ENCODE measurements at regions not wholly inside any gene's neighbourhood (a gene's known extent, or its start where the extent isn't known, plus 50 kb on each side); places are given as distances from the start of the nearest gene placed in this dataset.

DNA sequence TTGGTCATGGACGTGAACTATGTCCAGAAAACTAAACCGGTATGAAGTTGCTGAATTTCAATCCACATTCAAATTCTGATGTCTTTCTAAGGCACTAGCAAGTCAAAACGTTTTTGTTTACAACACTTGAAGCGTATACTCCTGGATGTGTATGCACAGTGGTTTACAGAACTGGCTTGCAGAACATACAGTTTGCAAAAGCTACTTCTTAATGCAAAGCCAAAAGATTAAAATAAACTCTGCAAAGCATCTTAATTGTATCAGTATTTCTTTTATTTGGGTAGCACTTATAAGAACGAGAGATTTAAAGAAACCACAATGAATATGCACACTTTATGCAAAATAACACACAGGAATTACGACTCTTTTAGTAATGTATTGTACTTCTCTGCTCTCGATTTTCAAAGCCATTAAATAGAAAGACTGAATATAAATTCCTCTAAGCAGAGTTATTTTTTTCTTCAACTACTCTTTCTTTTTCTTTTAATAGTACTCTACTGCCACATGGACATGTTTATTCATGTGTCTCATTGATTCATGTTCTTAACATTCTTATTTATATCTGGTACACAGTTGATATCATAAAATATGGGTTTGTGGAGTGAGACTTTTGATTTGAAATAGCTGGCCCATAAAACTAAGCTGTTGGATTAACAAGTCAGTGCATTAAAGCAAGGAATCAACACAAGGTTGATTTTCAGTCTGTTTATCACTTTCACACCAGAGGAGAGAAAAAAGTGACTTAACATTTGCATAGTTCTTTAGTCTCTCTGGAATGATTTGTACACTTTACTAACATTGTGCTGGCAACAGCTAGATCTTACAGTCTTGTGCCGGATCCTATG, 189.4 kb upstream of the STEAP4 start:
- no peak for DNase-seq

DNA sequence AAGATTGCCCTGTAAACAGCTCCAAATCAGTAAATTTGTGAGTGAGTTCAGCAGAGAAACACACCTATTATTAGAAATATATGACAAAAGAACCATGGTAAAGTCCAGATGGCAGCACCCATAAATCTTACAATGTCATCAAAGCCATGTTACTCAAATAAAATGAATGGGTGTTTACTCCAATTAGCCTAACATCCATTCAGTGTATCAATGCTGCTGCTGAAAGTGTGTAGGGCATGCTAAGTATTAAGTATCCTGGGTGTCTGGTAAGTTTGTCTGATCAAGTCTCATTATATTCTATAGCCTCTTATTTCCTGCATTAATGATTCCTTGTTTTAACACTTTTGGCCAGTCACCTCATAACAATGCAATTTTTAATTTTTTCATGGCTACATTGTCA, 185.5 kb upstream of the STEAP4 start:
- no peak for DNase-seq

DNA sequence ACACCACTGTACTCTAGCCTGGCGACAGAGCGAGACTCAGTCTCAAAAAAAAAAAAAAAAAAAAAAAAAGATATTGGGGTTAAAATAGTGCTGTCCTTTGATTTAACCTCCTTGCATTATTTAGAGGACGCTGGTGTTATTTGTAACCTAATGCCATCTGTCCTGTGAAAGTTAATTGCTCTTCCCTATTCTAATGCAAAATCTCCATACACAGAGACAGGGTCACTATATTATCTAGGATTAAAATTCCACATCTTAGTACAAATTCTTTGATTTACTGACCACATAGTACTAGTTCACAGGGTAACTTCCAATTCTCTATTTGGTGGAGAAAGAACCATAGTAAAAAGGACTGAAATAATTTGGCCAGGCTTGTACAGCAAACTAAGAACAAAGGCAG, 184.2 kb upstream of the STEAP4 start:
- no peak for DNase-seq

DNA sequence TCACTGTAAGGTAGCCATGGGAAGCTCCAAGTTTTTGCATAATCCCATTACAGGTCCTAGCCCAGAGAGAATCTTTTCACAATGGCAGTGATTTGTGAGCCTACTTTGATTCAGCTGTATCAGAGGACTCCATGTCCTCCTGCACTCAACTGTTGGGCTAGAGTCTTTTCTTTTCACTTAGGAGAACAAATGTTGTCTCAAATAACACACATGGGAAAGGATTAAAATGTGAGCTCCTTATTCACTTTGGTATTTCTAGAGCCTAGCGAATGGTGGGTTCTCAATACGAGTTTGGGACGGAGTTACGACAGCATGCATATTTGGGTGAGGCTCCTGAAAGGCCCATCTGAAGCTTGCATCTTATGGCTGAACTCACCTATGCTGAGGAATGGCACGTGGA, 183.5 kb upstream of the STEAP4 start:
- no peak for DNase-seq

DNA sequence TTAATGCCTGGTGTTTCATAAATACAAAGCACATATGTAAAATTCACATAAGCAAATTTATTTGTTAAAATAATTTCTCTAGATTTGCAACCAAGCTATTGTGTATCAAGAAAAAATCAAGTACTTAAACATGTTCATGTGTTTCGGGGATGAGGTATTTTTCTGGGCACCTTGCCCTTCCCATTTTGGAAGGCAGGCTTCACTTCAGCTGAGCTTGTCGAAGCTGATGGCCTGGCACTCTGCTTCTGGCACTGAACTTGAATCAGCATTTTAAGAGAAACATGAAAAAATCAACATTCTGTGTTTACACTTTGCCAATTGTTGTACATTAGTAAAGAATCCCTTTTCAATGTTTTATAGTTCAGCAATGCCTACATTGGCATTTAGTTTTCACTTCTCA, 179.1 kb upstream of the STEAP4 start:
- no peak for DNase-seq

DNA sequence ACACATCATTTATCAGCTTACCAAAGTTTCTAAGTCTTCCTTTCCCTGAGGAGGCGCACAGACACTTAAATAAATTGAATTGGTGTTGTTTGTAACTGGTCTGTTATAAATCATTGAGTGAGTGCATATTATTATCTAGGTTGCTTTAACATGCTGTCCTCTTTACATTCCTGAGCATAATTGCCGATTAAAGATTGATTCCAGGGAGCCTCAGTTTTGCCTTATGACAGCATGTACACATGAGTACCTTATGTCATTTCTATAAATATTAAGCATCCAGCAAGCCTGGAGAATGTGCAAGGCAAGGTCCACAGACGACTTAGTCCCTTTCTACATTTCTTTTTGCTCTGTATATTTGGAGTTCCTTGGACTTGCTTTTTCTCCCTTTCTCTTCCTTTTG, 177.9 kb upstream of the STEAP4 start:
- no peak for DNase-seq

DNA sequence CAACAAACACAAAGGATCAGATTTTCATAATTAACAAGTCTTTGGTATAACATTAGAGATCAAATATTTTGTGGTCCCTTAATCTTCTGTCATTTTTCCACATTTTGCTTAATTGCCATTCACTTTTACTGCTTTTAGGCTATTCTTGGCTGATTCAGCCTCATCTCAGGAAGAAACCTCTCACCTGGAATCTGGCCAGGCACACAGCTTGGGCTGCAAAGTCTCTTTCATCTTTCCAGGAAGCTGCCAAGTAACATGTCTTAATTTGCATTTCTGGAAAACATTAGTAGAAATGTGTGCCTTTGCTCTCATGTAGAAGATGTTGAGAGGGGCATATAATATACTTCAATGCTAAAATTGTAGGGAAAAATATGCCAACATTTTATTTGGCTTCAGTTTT, 174.2 kb upstream of the STEAP4 start:
- DNase-seq, result no peak

DNA sequence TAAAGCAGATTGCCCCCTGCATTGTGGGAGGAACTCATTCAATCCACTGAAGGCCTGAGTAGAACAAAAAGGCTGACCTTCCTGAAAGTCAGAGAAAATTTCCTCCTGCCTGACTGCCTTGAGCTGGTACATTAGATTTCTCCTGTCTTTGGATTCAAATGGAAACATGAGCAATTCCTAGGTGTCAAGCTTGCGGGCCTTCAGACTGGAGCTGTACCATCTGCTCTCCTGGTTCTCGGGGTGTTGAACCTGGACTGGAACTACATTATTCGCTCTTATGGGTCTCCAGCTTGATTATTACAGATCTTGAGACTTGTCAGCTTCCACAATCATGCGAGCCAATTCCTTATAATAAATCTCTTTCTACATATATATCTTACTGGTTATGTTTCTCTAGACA, 173.6 kb upstream of the STEAP4 start:
- no peak for DNase-seq

DNA sequence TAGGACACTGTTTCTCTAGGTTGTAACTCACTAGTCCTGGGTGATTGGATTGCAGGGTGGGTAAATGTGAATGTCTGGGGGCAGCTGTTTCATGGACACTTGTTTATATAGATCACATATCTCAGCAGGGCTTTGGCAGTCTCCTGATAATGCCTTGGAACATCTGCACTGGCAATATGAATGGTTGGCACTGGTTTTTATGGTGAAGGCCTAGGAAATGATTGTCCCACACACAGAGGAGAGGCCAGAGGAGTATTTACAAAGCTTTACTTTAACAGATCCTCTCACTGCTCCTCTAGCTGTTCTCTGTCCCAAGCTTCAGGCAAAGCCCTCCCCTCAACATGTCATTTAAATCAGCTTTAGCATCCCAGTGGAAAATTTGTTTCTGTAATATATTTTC, 171.3 kb upstream of the STEAP4 start:
- DNase-seq, result no peak

DNA sequence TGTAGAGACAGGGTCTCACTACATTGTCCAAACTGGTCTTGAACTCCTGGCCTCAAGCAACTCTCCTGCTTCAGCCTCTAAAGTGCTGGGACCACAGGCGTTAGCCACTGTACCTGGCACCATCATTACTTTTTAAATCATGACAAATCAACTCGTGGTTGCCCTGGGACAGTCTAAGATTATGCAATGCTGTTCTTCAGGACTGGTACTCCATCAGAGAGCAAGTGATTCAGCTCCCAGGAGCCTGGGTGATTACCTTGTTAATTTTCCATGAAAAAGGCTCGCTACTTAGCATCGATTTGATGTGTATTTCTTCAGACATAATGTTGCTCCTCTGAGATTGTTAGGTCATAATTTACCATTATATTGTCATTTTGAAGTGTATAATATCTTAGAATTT, 158.9 kb upstream of the STEAP4 start:
- no peak for DNase-seq

DNA sequence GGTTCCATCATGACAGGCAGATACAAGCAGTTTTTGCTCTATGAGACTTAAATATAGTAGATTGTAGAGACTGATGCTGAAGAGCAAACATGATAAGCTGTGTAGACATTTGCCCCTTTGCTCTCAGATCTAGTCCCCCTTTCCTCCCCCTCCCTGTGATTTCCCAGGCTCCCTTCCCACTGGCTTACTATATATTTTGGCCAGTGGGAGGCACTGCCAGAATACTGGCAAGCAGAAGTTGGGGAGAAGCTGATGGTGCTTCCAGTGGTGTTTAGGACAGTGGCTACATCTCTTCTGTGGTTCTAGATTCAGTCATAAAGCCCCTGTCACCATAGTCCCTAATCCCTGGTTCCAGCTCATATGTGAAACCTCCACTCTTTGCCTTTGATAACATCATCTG, 156.1 kb upstream of the STEAP4 start:
- DNase-seq, result no peak

DNA sequence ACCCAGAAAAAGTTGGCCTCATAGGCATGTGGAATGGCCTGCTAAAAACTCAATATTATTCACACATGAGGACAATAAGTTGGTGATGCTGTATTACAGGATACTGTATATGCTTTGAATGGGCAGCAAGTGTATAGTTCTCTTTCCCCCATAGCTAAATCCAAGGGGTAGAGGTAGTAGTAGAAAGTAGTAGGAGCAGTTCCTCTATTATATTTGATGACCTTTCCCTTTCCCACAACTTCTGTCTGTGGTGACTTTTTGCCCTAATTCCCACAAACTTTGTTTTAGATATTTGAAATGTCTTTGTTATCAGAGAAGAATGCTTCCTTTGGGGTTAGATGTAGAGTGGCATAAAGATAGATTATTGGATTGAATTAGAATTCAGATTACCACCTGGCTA, 154.0 kb upstream of the STEAP4 start:
- DNase-seq, result no peak

DNA sequence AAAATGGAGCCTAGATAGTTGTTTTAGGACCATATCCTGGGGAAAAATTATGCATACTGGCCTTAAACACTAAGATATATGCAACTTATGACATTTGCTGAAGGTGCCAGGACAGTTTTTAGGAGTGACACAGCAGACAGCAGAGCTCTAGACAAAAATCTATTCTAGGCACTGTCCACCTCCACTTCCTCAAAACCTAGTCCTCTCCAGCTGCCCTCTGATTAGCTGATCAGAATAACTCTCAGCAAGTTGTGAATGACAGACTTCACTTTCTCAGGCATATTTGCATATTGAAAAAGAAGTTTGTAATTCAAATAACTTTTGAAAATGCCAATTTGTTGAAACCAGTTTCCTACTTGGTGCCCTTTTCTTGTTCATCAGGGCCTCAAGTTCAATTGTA, 152.3 kb upstream of the STEAP4 start:
- no peak for DNase-seq

DNA sequence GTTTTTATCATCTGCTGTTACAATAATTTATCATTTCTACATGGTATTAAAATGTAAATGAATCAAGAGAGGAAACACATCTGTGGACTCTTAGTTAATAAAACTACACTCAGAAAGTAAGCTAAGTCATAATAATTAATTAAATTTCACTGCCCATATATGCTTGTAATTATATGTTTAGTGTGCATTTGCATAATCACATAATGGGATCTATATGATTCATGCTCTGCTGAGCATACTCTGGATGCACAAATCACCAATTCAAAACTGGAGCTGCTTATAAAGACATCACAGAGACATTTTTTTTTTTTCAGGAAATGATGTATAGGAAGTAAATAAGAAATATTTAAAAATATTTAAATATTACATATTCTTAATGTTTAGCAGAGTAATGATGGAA, 151.6 kb upstream of the STEAP4 start:
- DNase-seq, result no peak

DNA sequence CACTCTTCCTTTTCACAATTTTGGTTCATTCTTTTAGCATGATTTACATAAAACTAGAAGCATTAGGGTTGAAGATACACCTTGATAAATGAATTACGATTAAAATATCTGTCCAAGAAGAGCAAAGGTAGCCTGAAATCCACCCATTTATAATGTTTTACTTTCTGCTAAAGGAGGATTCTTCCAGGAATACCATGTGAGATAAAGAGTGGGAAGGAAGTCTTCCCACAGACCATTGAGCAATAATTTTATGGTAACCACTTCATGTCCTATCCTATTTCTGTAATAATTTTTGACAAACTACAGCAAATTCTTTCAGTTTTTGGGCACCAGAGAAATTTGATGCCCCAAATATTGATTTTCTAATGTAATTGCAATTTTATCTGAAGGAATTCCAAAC, 150.6 kb upstream of the STEAP4 start:
- no peak for DNase-seq

DNA sequence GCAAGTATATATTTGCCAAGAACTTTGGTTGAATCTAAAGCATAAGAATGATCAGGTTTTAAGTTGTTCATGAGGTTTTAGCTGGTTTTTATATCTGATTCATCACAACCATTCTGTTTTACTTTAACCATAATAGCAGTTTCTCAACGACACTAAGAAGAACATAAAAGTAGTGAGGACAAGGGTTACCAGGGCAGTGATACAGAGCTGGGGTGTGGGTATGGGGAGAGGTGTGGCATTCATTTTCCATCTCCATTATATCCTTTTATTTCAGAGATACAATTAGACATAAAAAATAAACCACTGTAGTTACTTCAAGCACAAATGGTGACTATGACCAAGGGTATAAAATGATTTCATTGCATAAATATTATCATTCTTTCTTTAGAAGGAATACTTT, 149.8 kb upstream of the STEAP4 start:
- no peak for DNase-seq

DNA sequence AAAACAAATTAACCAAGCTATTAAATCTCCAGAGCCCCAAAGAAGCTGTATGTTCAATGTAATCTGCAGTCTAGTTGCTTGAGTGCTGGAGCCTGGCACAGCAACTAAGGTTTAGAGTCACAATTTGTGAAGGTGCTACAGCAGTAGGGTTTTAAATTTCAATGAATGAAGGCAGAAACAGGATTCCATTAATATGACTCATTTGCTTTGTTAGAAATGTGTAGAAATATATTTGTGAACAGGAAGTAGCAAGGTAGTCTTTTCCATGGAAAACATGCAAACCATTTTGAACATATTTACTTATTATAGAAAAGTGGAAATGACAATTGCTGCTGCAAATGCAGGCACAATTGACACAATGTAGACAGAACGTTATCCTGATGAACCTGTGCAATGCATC, 149.0 kb upstream of the STEAP4 start:
- DNase-seq, result no peak

DNA sequence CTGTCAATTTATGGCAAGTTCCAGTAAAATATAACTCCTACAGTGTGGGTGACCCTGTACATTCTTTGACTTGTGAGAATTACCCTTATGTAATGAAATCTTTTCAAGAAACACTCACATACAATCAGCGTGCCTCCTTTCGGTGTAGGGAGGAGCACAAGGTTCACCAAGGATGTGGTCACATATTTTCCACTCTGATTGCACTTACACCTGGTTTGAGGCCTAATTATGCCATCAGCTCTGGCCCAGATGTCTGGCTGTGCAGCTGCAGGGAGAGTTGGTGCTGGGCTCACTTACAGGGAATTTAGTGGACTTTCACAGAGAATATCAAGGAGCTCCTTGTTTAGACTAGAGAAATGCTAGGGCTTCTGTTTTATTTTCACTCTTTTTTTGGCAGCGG, 146.0 kb upstream of the STEAP4 start:
- DNase-seq, result no peak

DNA sequence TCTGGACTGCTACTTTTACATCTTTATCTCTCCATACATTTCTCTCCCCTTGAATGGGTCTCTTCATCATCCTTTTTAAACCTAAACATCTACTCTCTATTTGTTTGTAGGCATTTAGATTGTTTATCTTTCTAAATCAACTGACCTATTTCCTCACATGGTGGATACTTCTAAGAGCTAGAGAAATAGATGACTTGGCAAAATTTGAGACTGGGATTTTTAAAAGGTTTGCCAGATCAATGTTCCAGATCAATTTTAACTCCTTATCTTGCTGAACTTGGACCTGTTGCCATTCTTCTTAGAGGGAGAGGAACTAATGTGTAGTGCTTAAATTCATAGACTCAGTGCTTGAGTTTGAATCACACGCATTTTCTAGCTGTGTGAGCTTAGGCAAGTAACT, 144.2 kb upstream of the STEAP4 start:
- no peak for DNase-seq

DNA sequence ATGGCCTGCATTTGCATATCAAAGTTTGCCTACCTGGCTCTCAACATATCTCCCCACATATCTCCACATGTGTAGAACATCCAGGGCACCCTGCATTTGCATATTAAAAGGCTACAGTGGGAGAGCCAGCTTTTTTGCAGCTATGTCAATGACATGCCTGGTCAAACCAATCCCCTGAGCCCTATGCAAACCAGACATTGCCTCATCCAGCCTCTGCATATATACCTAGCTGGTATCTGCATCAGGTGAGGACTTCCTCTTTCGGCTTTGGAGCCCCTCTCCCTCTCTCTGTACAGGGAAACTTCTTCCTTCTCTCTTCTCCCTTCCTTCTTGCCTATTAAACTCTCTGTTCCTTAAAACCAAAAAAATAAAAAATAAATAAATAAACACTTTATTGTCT, 142.7 kb upstream of the STEAP4 start:
- no peak for DNase-seq

DNA sequence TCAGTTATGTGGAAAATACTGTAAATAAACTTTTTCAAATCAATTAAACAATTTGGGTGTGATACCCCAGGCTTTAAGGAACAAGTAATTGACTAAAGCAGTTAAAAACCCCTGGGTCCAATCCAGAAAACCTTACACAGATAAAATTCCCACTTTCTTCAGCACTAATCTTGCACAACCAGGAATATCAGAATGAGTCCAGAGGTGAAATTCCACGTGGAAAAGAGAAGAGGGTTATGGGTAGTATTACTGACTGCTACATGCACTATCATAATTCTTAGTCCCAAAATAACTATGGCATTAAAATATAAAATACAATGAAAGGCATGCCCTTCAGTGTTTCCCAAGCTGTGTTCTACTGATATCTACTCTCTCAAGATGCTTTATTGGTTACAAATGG, 135.7 kb upstream of the STEAP4 start:
- no peak for DNase-seq

DNA sequence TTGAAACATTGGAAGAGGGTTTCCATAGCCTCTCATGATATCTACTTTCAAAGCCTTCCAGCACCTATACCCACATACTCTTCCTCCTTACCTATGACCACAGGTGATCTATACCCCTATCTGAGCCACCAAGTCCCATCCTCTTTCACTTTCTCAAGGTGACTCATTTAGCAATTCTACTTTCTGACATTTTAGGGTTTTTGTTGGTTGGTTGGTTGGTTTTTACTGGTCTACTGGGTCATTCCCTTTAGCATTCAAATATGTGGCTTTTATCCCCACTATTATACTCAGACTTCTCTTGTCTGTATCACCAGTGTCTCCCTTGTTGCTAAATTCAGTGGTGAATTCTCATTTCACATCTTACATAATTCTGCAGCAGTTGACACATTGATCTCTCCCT, 130.4 kb upstream of the STEAP4 start:
- no peak for DNase-seq

DNA sequence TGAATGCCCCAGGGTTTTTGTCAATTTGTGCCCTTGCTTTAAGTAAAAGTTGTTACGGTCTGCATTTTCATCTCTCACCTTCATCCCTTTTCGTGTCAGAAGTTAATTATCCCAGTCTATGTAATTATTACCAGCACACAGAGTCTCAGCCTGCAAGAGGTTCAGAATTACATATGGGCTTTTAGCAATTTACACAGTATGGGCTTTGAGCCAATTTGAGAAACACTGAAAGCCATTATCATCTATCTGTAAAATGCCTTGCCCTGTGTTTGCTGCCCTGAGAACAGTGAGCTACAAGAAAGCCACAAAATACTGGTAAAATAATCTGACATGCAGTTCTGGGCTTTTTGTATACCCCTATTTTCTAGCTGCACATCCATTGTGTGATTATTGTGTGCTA, 125.6 kb upstream of the STEAP4 start:
- no peak for DNase-seq

DNA sequence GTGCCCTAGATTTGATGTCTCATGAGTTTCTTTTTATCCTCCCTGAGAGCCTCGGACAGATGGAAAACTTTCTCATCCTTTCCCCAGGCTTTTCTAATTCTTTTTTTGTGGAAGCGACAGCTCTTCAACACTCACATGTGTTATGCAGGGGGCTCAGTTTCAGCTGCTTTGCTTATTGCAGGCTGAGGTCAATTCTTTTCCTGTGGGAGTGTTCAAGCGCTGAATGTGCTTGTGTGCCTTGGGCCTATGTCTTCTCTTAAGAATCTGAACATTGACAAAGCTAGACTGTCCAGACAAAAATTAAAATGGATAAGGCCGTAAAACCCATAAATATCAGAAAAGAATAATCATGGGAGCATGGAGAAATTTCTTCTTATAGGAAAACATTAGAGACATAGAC, 125.2 kb upstream of the STEAP4 start:
- DNase-seq, result no peak

DNA sequence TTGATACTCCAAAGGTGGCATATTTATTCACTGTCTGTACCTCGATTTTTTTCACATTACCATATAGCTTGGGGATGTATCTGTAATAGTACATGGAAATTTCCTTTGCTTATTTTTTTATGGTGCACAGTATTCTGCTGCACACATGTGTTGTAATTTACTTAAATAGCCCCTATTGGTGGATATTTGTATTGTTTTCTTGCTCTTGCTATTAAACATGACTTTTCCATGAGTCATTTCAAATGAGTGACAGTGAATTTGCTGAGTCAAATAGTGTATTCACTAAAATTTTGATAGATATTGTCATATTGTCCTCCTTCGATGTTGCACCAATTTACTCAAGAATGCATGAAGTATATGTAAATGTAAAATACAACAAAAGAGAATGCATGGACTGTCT, 122.7 kb upstream of the STEAP4 start:
- no peak for DNase-seq
